CD1c-positive myeloid dendritic cell (primary cell): ENCODE measurements at regions not wholly inside any gene's neighbourhood (a gene's known extent, or its start where the extent isn't known, plus 50 kb on each side); places are given as distances from the start of the nearest gene placed in this dataset.
A peak's percentile ranks its signal among the peaks of the same experiment; 100 is the strongest.

Source experiments
- DNase-seq: peaks from one replicate; pipeline ENCODE4 v3.0.0-alpha.2; 2016; ENCODE audit errors: extremely low spot score

GRCh38 chr4:3715855-3716630 lies 50.1 kb upstream of the ADRA2C start:
- DNase-seq, result no peak

GRCh38 chr4:3715061-3715854 lies 50.9 kb upstream of the ADRA2C start:
- DNase-seq, result no peak

GRCh38 chr4:3714642-3715001 lies 51.6 kb upstream of the ADRA2C start:
- DNase-seq, result no peak

GRCh38 chr4:3713817-3714641 lies 52.2 kb upstream of the ADRA2C start:
- DNase-seq, result no peak

GRCh38 chr4:3713346-3713745 lies 52.8 kb upstream of the ADRA2C start:
- no peak for DNase-seq

- no peak for DNase-seq
Measured at GRCh38 chr4:3712936-3713335, 53.2 kb upstream of the ADRA2C start.

- no peak for DNase-seq
Measured at GRCh38 chr4:3712112-3712805, 53.9 kb upstream of the ADRA2C start.

GRCh38 chr4:3711183-3712111 lies 54.7 kb upstream of the ADRA2C start:
- no peak for DNase-seq

- no peak for DNase-seq
Measured at GRCh38 chr4:3710451-3711182, 55.6 kb upstream of the ADRA2C start.

- no peak for DNase-seq
Measured at GRCh38 chr4:3709846-3710441, 56.2 kb upstream of the ADRA2C start.

- DNase-seq, result no peak
Measured at GRCh38 chr4:3709061-3709845, 56.9 kb upstream of the ADRA2C start.

- no peak for DNase-seq
Measured at GRCh38 chr4:3708611-3709010, 57.6 kb upstream of the ADRA2C start.

- peak; percentile 26 for DNase-seq
Measured at GRCh38 chr4:3708103-3708510, 58.1 kb upstream of the ADRA2C start.

GRCh38 chr4:3707423-3708102 lies 58.6 kb upstream of the ADRA2C start:
- no peak for DNase-seq

GRCh38 chr4:3706565-3707422 lies 59.4 kb upstream of the ADRA2C start:
- DNase-seq, result no peak

- no peak for DNase-seq
Measured at GRCh38 chr4:3706111-3706511, 60.1 kb upstream of the ADRA2C start.
